ENCODE measurements at regions not wholly inside any gene's neighbourhood (a gene's known extent, or its start where the extent isn't known, plus 50 kb on each side); places are given as distances from the start of the nearest gene placed in this dataset.

DNA sequence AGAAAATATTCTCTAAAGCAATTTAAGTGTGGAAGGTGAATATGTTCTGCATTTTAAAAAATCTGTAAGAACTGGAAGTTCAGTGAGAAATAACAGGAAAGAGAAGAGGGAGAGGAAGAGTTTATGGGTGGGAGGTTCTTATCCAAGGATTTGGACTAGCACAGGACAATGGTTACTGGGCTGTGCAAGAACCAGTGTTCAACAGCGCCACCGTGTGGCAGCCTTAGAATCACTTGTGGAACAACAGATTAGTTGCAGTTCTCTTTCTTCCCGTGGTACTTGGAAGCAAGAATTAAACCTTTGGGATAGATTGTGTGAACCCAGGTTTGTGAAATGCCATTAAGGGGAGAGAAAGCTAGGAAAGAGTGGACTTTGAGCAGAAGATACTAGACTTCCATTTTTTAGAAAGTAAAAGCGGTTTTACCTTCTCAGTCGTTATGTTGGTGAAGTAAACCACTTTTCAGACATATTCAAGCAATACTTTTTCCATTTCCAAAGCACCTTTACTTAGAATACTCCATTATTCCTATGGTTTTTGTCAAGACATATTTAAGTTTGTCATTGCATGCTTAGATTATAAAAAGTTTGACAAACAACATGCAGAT is 436.7 kb downstream of the RNF144B start:
- H2AK5ac ChIP-seq (ENCODE audit: low read depth, low read length), result no peak overlapping the region
- H2BK5ac ChIP-seq (ENCODE audit: low read depth, low read length, poor library complexity, severe bottlenecking), result no peak overlapping the region
- H3K18ac ChIP-seq (ENCODE audit: low read depth, low read length), result no peak overlapping the region
- no peak overlapping the region for H3K27ac ChIP-seq (ENCODE audit: insufficient read depth, low read length)
- no peaks in the 10 kb centered on the region for H4K20me1 ChIP-seq (ENCODE audit: insufficient read depth, low read length)
- H3K4me3 ChIP-seq (ENCODE audit: insufficient read depth, low read depth, low read length), result no peak overlapping the region
- no peak overlapping the region for H3K9ac ChIP-seq (ENCODE audit: low read depth, low read length)
- no peak overlapping the region for H4K5ac ChIP-seq (ENCODE audit: low read depth, low read length)
- ATAC-seq (ENCODE audit: low read depth), result no peak
- H3K56ac ChIP-seq (ENCODE audit: extremely low read depth, insufficient read depth, low read length), result no peak overlapping the region
- no peak overlapping the region for H2AK9ac ChIP-seq (replicated peaks; ENCODE audit: low read depth, low read length, poor library complexity)
- H3K4me1 ChIP-seq (ENCODE audit: control insufficient read depth, insufficient read depth, low read length), result no peaks in the 10 kb centered on the region
- no peak overlapping the region for H4K91ac ChIP-seq (ENCODE audit: insufficient read depth, low read depth, low read length)
- no CpG with 5 or more reads among the region's 5 CpGs for WGBS, 2 experiments (ENCODE audit: extremely low coverage in 2 of 2, insufficient read length in 1 of 2)
- dilution Hi-C loops (cut with HindIII; ENCODE audit: low sequenced_read_pairs, unreplicated experiment), result no loop called here
- no peaks in the 10 kb centered on the region for H3K79me1 ChIP-seq (ENCODE audit: low read depth in 1 of 2, low read length in 2 of 2)
- peaks cover 10% of the 10 kb centered on the region for H3K9me3 ChIP-seq (ENCODE audit: control insufficient read depth, insufficient read depth, low read length)
- no peaks in the 10 kb centered on the region for H3K9me1 ChIP-seq (ENCODE audit: insufficient read depth, low read length)
- POLR2A ChIA-PET (ENCODE audit: unreplicated experiment), result no interaction called here
- H2BK20ac ChIP-seq (ENCODE audit: low read depth, low read length), result no peak overlapping the region
- no TSS peak for BruUV-seq (replicated peaks)
- intact Hi-C loops (cut with micrococcal nuclease), result no loop called here
- H2AFZ ChIP-seq (replicated peaks; ENCODE audit: low read length, poor library complexity), result no peak overlapping the region
- no peak overlapping the region for H3K14ac ChIP-seq (replicated peaks; ENCODE audit: low read depth, low read length)
- CTCF ChIA-PET, result no interaction called here
- H4K8ac ChIP-seq (ENCODE audit: low read depth in 2 of 2, low read length in 2 of 2), result no peak overlapping the region
- H3K23ac ChIP-seq (ENCODE audit: low read depth, low read length), result no peak overlapping the region
- TF ChIP-seq FOS (IDR thresholded peaks at IDR 0.05; ENCODE audit: low read depth, low read length) (no peak), MAZ (IDR thresholded peaks at IDR 0.05; ENCODE audit: borderline replicate concordance, low read depth, low read length) (no peak), NFE2L2 (IDR thresholded peaks at IDR 0.05; ENCODE audit: low read depth, low read length) (no peak), CHD1 (IDR thresholded peaks at IDR 0.05; ENCODE audit: low read depth, low read length) (no peak), RAD21 (IDR thresholded peaks at IDR 0.05; ENCODE audit: low read length) (no peak)
- TF ChIP-seq, protein P1, sequence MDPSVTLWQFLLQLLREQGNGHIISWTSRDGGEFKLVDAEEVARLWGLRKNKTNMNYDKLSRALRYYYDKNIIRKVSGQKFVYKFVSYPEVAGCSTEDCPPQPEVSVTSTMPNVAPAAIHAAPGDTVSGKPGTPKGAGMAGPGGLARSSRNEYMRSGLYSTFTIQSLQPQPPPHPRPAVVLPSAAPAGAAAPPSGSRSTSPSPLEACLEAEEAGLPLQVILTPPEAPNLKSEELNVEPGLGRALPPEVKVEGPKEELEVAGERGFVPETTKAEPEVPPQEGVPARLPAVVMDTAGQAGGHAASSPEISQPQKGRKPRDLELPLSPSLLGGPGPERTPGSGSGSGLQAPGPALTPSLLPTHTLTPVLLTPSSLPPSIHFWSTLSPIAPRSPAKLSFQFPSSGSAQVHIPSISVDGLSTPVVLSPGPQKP (IDR thresholded peaks at IDR 0.05; ENCODE audit: borderline replicate concordance, low read depth, low read length), result no peak
- no peaks in the 10 kb centered on the region for H3K36me3 ChIP-seq (ENCODE audit: control insufficient read depth, insufficient read depth, low read length)
- H2BK120ac ChIP-seq (ENCODE audit: low read depth, low read length), result no peak overlapping the region
- no peak overlapping the region for H3K4me2 ChIP-seq (ENCODE audit: low read depth, low read length)
- no peaks in the 10 kb centered on the region for H3K27me3 ChIP-seq (ENCODE audit: control insufficient read depth, insufficient read depth, low read length)
- no peak overlapping the region for H3K4ac ChIP-seq (ENCODE audit: low read depth, low read length)
- in situ Hi-C loops (cut with MboI; ENCODE audit: low sequenced_read_pairs), result no loop called here
- no peak overlapping the region for H2BK15ac ChIP-seq (ENCODE audit: low read depth, low read length)
- peak; percentile 1 for DNase-seq

Measured in IMR-90 (cell line).